ENCODE measurements at regions not wholly inside any gene's neighbourhood (a gene's known extent, or its start where the extent isn't known, plus 50 kb on each side); places are given as distances from the start of the nearest gene placed in this dataset.

GRCh38 chr6:90431576-90431975 is 134.9 kb upstream of the BACH2 start:
- Histone ChIP-seq H3K4me3 (ENCODE audit: low read depth, low read length) (no peak overlapping the region), H3K27me3 (no peaks in the 10 kb centered on the region), H3K9me3 (no peaks in the 10 kb centered on the region), H3K4me1 (no peaks in the 10 kb centered on the region), H3K36me3 (no peaks in the 10 kb centered on the region)
- no peak for TF ChIP-seq CTCF (IDR thresholded peaks at IDR 0.05; ENCODE audit: low read depth, low read length)
- DNase-seq = no peak

GRCh38 chr6:90429713-90430112 is 133.1 kb upstream of the BACH2 start:
- H3K4me3 ChIP-seq (ENCODE audit: low read depth, low read length) = no peak overlapping the region
- no peaks in the 10 kb centered on the region for H3K4me1 ChIP-seq
- no peaks in the 10 kb centered on the region for H3K9me3 ChIP-seq
- H3K36me3 ChIP-seq = no peaks in the 10 kb centered on the region
- no peak for DNase-seq
- TF ChIP-seq CTCF (IDR thresholded peaks at IDR 0.05; ENCODE audit: low read depth, low read length) = no peak
- no peaks in the 10 kb centered on the region for H3K27me3 ChIP-seq

GRCh38 chr6:90428514-90428913 is 131.9 kb upstream of the BACH2 start:
- H3K4me3 ChIP-seq (ENCODE audit: low read depth, low read length) = no peak overlapping the region
- no peak for TF ChIP-seq CTCF (IDR thresholded peaks at IDR 0.05; ENCODE audit: low read depth, low read length)
- no peak for DNase-seq
- no peaks in the 10 kb centered on the region for H3K27me3 ChIP-seq
- H3K4me1 ChIP-seq = no peaks in the 10 kb centered on the region
- no peaks in the 10 kb centered on the region for H3K36me3 ChIP-seq
- H3K9me3 ChIP-seq = no peaks in the 10 kb centered on the region

- DNase-seq = no peak
- no peak overlapping the region for H3K4me3 ChIP-seq (ENCODE audit: low read depth, low read length)
Measured at GRCh38 chr6:90425161-90425641, 128.6 kb upstream of the BACH2 start.

GRCh38 chr6:90424580-90424979 is 127.9 kb upstream of the BACH2 start:
- no peak for TF ChIP-seq CTCF (IDR thresholded peaks at IDR 0.05; ENCODE audit: low read depth, low read length)
- Histone ChIP-seq H3K27me3 (no peaks in the 10 kb centered on the region), H3K36me3 (no peaks in the 10 kb centered on the region), H3K4me3 (ENCODE audit: low read depth, low read length) (no peak overlapping the region), H3K9me3 (no peaks in the 10 kb centered on the region), H3K4me1 (no peaks in the 10 kb centered on the region)
- DNase-seq = no peak

More at GRCh38 chr6:90425161-90425641, 128.6 kb upstream of the BACH2 start:
- H3K9me3 ChIP-seq = no peaks in the 10 kb centered on the region
- no peak for TF ChIP-seq CTCF (IDR thresholded peaks at IDR 0.05; ENCODE audit: low read depth, low read length)
- no peaks in the 10 kb centered on the region for H3K4me1 ChIP-seq
- no peaks in the 10 kb centered on the region for H3K36me3 ChIP-seq
- no peaks in the 10 kb centered on the region for H3K27me3 ChIP-seq

GRCh38 chr6:90421666-90422065 is 125.0 kb upstream of the BACH2 start:
- DNase-seq = no peak
- Histone ChIP-seq H3K27me3 (no peaks in the 10 kb centered on the region), H3K4me3 (ENCODE audit: low read depth, low read length) (no peak overlapping the region), H3K9me3 (no peaks in the 10 kb centered on the region), H3K36me3 (no peaks in the 10 kb centered on the region), H3K4me1 (no peaks in the 10 kb centered on the region)
- no peak for TF ChIP-seq CTCF (IDR thresholded peaks at IDR 0.05; ENCODE audit: low read depth, low read length)
